Ovary (tissue), 7 donors: ENCODE measurements at regions not wholly inside any gene's neighbourhood (a gene's known extent, or its start where the extent isn't known, plus 50 kb on each side); places are given as distances from the start of the nearest gene placed in this dataset.

Experiments
- DNase-seq, 5 donors: peaks; one replicate each; pipeline ENCODE4 v3.0.0-alpha.2; 2019 to 2020
- H3K27ac ChIP-seq, 2 donors: fragments of 200-600 bp; one replicate each; pipeline versions ENCODE4 v1.5.1 to v1.8.0; 2019 to 2022
- H3K27me3 ChIP-seq: fragments of 200-600 bp; one replicate; pipeline ENCODE4 v1.8.0; 2022
- H3K36me3 ChIP-seq: fragments of 200-600 bp; sonication (generic); one replicate; pipeline ENCODE4 v1.5.1; 2019
- H3K4me1 ChIP-seq: one replicate; pipeline ENCODE4 v1.8.1; 2013; ENCODE audit warnings: mild to moderate bottlenecking, moderate library complexity; ENCODE audit not compliant: insufficient read depth
- H3K4me3 ChIP-seq: fragments of 200-600 bp; sonication (generic); one replicate; pipeline ENCODE4 v1.5.1; 2017
- H3K9me3 ChIP-seq, 2 donors: fragments of 200-600 bp in 1 of 2; sonication (generic) in 1 of 2; one replicate each; pipeline versions ENCODE4 v1.5.1 to v1.8.1; 2013 to 2019; ENCODE audit warnings: mild to moderate bottlenecking in 1 of 2, moderate library complexity in 1 of 2
- CTCF ChIP-seq, 3 donors: fragments of 450-650 bp in 2 of 3; fragments of 200-600 bp in 1 of 3; IDR thresholded peaks; one replicate each; pipeline versions ENCODE4 v1.5.1 to v1.8.0; 2016 to 2022; ENCODE audit warnings: antibody characterized with exemption in 3 of 3, mild to moderate bottlenecking in 1 of 3
- EP300 ChIP-seq: sonication (generic); formaldehyde crosslinking; IDR thresholded peaks from one replicate; pipeline ENCODE4 v1.6.1; 2017; ENCODE audit warnings: antibody characterized with exemption
- POLR2A ChIP-seq: fragments of 450-650 bp; IDR thresholded peaks from one replicate; pipeline ENCODE4 v1.6.1; 2017; ENCODE audit warnings: antibody characterized with exemption, mild to moderate bottlenecking, moderate library complexity
- WGBS, 3 donors: extraction: QIAGEN DNeasy Blood & Tissue Kit in 1 of 3; methylation state at CpG; one replicate each; pipeline versions ENCODE4 v1.1.5 to v1.1.7; 2013 to 2017; 5-methylcytosine and 5-hydroxymethylcytosine counted together
- intact Hi-C, 4 donors: fragments of 100-400 bp; cut with DNase I; formaldehyde crosslinking; loops; one replicate each; pipeline versions ENCODE4 v1.11.0 to v1.15.1; 2022 to 2023
- donor health status: DM: no; HTN: no; CAD: no; lungs with moderate emphysema.
- donor health status: DM: no; HTN: no; CAD: no.
- donor health status: Bipolar disorder and iron deficiency.
- donor health status: DM: no; HTN: no; CAD: no.
- donor health status: DM: yes; HTN: yes; CAD: no.

- TF ChIP-seq CTCF (IDR thresholded peaks at IDR 0.05) (no peak), POLR2A (no peak), EP300 (no peak)
- no peak for DNase-seq
- H3K4me3 ChIP-seq = no peak overlapping the region
- H3K27me3 ChIP-seq = no peaks in the 10 kb centered on the region
- no peaks in the 10 kb centered on the region for H3K9me3 ChIP-seq
- WGBS, 3 donors = 11 to 31% (median 13%) methylated on average over 5 of the region's 5 CpGs
- H3K36me3 ChIP-seq = no peaks in the 10 kb centered on the region
- peak overlapping the region in 1 of 2 donors; percentile 51 for H3K27ac ChIP-seq
- H3K4me1 ChIP-seq = peaks cover 11% of the 10 kb centered on the region
- intact Hi-C loops = no loop called here
Observed at GRCh38 chr6:91083211-91083610, 496.3 kb upstream of the MAP3K7 start.

- Histone ChIP-seq H3K4me1 (peaks cover 11% of the 10 kb centered on the region), H3K9me3 (no peaks in the 10 kb centered on the region), H3K27ac (peak overlapping the region in 1 of 2 donors; percentile 6), H3K36me3 (no peaks in the 10 kb centered on the region), H3K4me3 (no peak overlapping the region), H3K27me3 (no peaks in the 10 kb centered on the region)
- TF ChIP-seq CTCF (IDR thresholded peaks at IDR 0.05) (no peak), EP300 (no peak), POLR2A (no peak)
- intact Hi-C loops = no loop called here
- WGBS, 3 donors = 14 to 32% (median 25%) methylated on average over 3 of the region's 3 CpGs
- peak in 4 of 5 donors; percentile 21 to 43 (median 34) for DNase-seq
Observed at GRCh38 chr6:91082311-91082832, 495.5 kb upstream of the MAP3K7 start.

- Histone ChIP-seq H3K36me3 (no peaks in the 10 kb centered on the region), H3K9me3 (no peaks in the 10 kb centered on the region), H3K4me1 (peaks cover 11% of the 10 kb centered on the region), H3K27ac (peak overlapping the region in 1 of 2 donors; percentile 6), H3K4me3 (no peak overlapping the region), H3K27me3 (no peaks in the 10 kb centered on the region)
- no peak for TF ChIP-seq POLR2A
- peak; percentile 29 to 67 (median 50) for TF ChIP-seq CTCF (IDR thresholded peaks at IDR 0.05)
- intact Hi-C loops = no loop called here
- no peak for DNase-seq
- WGBS, 3 donors = 20 to 25% (median 21%) methylated on average over 6 of the region's 6 CpGs
Observed at GRCh38 chr6:91081452-91082067, 494.7 kb upstream of the MAP3K7 start.

GRCh38 chr6:91080871-91081270 is 494.0 kb upstream of the MAP3K7 start:
- no peaks in the 10 kb centered on the region for H3K27me3 ChIP-seq
- H3K4me3 ChIP-seq = no peak overlapping the region
- no peaks in the 10 kb centered on the region for H3K36me3 ChIP-seq
- peaks cover 11% of the 10 kb centered on the region for H3K4me1 ChIP-seq
- no peak overlapping the region for H3K27ac ChIP-seq
- no peaks in the 10 kb centered on the region for H3K9me3 ChIP-seq
- TF ChIP-seq CTCF (IDR thresholded peaks at IDR 0.05) (no peak), EP300 (no peak), POLR2A (no peak)
- intact Hi-C loops = no loop called here
- DNase-seq = no peak
